AG09319 (cell line): ENCODE measurements at regions not wholly inside any gene's neighbourhood (a gene's known extent, or its start where the extent isn't known, plus 50 kb on each side); places are given as distances from the start of the nearest gene placed in this dataset.

Source experiments
- DNase-seq: peaks from one replicate; pipeline ENCODE4 v3.0.0-alpha.2; 2010; ENCODE audit warnings: low read depth; ENCODE audit errors: extremely low read depth
- TF ChIP-seq, protein P1 (sequence below): IDR thresholded peaks from 2 replicates; pipeline ENCODE4 v1.5.1; 2011; ENCODE audit warnings: low read depth, mild to moderate bottlenecking, inconsistent platforms, low read length, moderate library complexity

DNA sequence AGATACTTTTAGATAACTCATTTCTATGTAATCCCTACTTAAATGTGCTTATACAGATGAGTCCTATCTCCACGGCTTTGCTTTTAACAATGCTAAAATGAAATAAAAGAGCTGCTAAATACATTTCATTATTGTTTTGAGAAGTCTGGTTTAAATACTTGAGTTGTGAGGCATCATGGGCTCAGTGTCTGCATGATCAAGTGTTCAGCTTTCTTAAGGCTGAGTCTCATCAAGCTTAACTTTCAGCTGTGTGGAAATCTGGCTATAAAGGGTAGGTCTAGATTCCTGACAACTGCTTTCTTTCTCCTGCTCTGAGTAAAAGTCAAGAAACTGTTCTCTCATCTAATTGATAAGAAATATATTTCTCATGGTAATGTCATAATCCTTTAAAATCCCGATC is 235.4 kb downstream of the FSCB start:
- TF ChIP-seq, protein P1, sequence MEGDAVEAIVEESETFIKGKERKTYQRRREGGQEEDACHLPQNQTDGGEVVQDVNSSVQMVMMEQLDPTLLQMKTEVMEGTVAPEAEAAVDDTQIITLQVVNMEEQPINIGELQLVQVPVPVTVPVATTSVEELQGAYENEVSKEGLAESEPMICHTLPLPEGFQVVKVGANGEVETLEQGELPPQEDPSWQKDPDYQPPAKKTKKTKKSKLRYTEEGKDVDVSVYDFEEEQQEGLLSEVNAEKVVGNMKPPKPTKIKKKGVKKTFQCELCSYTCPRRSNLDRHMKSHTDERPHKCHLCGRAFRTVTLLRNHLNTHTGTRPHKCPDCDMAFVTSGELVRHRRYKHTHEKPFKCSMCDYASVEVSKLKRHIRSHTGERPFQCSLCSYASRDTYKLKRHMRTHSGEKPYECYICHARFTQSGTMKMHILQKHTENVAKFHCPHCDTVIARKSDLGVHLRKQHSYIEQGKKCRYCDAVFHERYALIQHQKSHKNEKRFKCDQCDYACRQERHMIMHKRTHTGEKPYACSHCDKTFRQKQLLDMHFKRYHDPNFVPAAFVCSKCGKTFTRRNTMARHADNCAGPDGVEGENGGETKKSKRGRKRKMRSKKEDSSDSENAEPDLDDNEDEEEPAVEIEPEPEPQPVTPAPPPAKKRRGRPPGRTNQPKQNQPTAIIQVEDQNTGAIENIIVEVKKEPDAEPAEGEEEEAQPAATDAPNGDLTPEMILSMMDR: no peak
- no peak for DNase-seq

DNA sequence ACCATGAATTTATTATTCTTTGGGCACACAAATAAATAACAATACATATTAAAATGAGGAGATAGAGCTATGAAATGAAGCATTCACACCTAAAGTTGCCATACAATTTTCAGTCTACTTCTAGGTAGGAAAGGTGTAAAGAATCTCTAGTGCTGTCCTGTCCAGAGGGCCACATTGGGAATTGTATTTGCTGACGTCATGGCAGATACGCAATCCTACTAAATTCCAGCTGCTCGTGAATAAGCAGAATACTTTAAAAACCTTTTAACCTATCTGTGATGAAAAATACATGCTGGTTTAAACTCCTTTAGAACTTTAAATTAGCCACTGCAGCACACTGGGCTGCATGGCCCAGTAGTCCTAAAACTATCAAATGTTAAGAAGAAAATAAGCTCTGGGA is 236.1 kb downstream of the FSCB start:
- no peak for DNase-seq
- TF ChIP-seq, protein P1: no peak

DNA sequence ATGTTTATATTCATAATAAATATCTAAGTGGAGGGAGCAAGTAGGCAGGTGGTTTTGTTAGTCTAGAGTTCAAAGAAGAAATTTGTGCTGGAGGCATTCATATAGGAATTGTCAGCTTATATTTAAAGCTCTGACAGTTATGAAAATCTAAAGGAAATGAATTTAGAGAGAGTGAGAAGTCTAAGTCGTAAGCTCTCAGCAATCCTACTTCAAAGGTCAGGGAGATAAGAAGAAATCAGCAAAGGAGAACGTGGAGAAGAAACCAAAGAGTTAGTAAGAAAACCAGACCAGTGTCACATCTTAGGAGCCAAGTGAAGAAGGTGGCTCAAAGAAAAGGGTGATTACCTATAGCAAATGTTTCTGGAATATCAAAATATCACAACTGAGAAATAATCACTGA is 241.8 kb downstream of the FSCB start:
- TF ChIP-seq, protein P1: no peak
- no peak for DNase-seq

- TF ChIP-seq, protein P1: no peak
Measured at GRCh38 chr14:44215660-44216059, 291.4 kb downstream of the FSCB start.

DNA sequence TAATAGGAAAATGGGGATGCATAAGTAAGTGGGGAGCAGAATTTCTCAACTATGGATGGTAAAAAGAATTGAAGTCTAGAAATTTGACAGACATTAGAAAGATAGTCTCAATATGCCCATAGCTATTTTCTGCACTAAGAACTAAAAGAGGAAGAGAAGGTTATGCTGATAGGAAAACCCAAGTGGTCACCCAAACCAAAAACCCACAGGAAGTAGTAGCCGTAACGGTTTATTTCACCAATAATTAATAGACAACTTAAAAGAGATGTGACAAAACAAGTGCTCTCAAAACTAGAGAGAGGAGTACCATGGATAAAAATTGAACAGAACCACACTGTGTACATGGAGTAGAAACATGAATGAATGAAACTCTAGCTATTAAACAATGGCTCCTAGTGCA is 295.4 kb downstream of the FSCB start:
- no peak for DNase-seq
- TF ChIP-seq, protein P1: no peak

More at GRCh38 chr14:44215660-44216059, 291.4 kb downstream of the FSCB start:
- DNase-seq: no peak

DNA sequence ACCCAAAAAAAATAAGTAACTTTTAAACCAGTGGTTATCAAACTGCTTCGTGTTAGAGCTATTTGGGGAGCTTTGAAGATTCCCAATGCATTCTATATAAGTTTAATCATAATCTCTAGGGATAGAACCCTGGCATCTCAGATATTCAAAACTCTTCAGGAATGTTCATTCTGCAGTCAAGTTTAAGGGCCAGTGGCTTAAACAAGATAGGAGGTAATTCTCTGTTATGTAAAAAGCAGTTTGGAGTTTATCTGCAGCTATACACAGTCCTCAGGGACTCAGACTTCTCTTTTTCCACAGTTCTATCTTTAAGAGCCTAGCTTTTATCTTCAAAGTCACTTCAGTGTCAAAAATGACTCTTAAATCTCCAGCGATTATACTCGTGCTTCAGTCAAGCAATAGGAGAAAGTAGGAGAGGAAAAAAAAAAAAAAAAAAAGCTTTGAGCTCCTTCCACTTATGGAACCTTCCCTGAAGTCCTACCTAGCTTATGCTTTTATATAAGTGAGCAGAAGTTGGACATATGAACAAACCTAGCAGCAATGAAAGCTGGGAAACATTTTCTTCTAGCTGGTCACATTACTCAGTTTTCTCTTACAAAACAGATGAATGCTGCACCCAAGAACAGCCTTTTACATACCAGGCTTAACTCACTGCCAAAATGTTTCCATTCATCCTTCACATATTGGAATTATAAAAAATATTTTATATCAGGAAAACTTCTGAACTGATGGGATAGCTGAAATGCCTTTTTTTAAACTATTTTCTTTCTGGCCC is 302.8 kb downstream of the FSCB start:
- TF ChIP-seq, protein P1: no peak
- DNase-seq: no peak

DNA sequence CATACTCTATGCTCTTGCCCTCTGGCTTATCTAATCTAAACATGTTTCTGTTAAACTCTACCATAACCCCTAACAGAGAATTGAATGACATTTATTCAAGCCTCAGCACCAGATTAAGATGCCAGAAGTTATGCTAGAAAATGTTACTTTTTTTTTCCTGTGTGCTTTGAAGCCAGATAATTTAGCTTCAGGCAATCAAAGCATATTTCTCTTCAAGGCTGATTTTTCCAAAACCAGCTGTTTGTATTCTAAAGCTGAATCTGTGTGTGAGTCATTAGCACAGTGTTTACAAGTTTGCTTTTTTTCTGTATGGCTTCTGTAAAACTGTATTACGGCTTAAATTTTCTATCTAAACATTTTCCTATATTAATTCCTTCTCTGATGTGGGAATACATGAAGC is 326.1 kb downstream of the FSCB start:
- DNase-seq: no peak

More for the DNA sequence above, 326.1 kb downstream of the FSCB start:
- TF ChIP-seq, protein P1: no peak
